OCI-LY1 (cell line): ENCODE measurements at regions not wholly inside any gene's neighbourhood (a gene's known extent, or its start where the extent isn't known, plus 50 kb on each side); places are given as distances from the start of the nearest gene placed in this dataset.

ENCODE experiments used
- H2AFZ ChIP-seq: fragments of 200-600 bp; sonication (generic), shearing (Covaris generic); 2 replicates; pipeline ENCODE4 v1.6.0; 2014; ENCODE audit warnings: antibody characterized with exemption, mild to moderate bottlenecking, low read length
- H3F3A ChIP-seq: fragments of 200-600 bp; sonication (generic), shearing (Covaris generic); 2 replicates; pipeline ENCODE4 v1.6.0; 2014; ENCODE audit warnings: mild to moderate bottlenecking, antibody characterized with exemption, low read length, moderate library complexity; ENCODE audit not compliant: insufficient read depth
- H3K27ac ChIP-seq: fragments of 200-600 bp; sonication (generic); 2 replicates; pipeline ENCODE4 v1.5.1; 2014; ENCODE audit warnings: low read length, mixed run types, mild to moderate bottlenecking, low read depth; ENCODE audit not compliant: poor library complexity, severe bottlenecking
- H3K27me3 ChIP-seq: fragments of 200-600 bp; sonication (generic); 2 replicates; pipeline ENCODE4 v1.6.0; 2014; ENCODE audit warnings: antibody characterized with exemption, mild to moderate bottlenecking, low read length, moderate library complexity; ENCODE audit not compliant: insufficient read depth
- H3K36me3 ChIP-seq: fragments of 200-600 bp; sonication (generic); 2 replicates; pipeline ENCODE4 v1.6.1; 2014; ENCODE audit warnings: mild to moderate bottlenecking, antibody characterized with exemption, low read length, moderate library complexity, mixed read lengths; ENCODE audit not compliant: insufficient read depth
- H3K4me1 ChIP-seq: fragments of 200-600 bp; sonication (generic); 2 replicates; pipeline ENCODE4 v1.5.1; 2014; ENCODE audit warnings: mild to moderate bottlenecking, low read length, moderate library complexity; ENCODE audit not compliant: insufficient read depth, severe bottlenecking
- H3K4me2 ChIP-seq: fragments of 200-600 bp; sonication (generic), shearing (Covaris generic); 2 replicates; pipeline ENCODE4 v1.6.1; 2014; ENCODE audit warnings: low read length
- H3K4me3 ChIP-seq: fragments of 200-600 bp; sonication (generic); 2 replicates; pipeline ENCODE4 v1.5.1; 2014; ENCODE audit warnings: low read length, low read depth, mild to moderate bottlenecking, mixed read lengths; ENCODE audit not compliant: poor library complexity, severe bottlenecking
- H3K79me2 ChIP-seq: fragments of 200-600 bp; shearing (Covaris generic); 2 replicates; pipeline ENCODE4 v1.6.1; 2016; ENCODE audit warnings: mixed run types, low read length, mixed read lengths; ENCODE audit not compliant: insufficient read depth
- H3K9ac ChIP-seq: fragments of 200-600 bp; sonication (generic), shearing (Covaris generic); 2 replicates; pipeline ENCODE4 v1.6.1; 2014; ENCODE audit warnings: mild to moderate bottlenecking, low read length, mixed read lengths
- H3K9me2 ChIP-seq: fragments of 200-600 bp; sonication (generic), shearing (Covaris generic); 2 replicates; pipeline ENCODE4 v1.6.1; 2014; ENCODE audit warnings: low read depth, mild to moderate bottlenecking, low read length, mixed read lengths
- H3K9me3 ChIP-seq: fragments of 200-600 bp; shearing (Covaris generic); 2 replicates; pipeline ENCODE4 v1.6.1; 2014; ENCODE audit warnings: low read length, mixed read lengths
- H4K20me1 ChIP-seq: fragments of 200-600 bp; sonication (generic), shearing (Covaris generic); 2 replicates; pipeline ENCODE4 v1.6.0; 2016; ENCODE audit warnings: mild to moderate bottlenecking, low read length; ENCODE audit not compliant: insufficient read depth
- EZH2 ChIP-seq: fragments of 200-600 bp; sonication (generic), shearing (Covaris generic); IDR thresholded peaks from 2 replicates; pipeline ENCODE4 v1.8.0; 2017; ENCODE audit warnings: borderline replicate concordance, mixed run types, mild to moderate bottlenecking, antibody characterized with exemption, low read length, moderate library complexity, mixed read lengths
- TF ChIP-seq, protein P1 (sequence below): fragments of 200-600 bp; sonication (generic), shearing (Covaris generic); IDR thresholded peaks from 2 replicates; pipeline ENCODE4 v1.5.1; 2017; ENCODE audit warnings: mild to moderate bottlenecking, antibody characterized with exemption, low read length, moderate library complexity, mixed read lengths

DNA sequence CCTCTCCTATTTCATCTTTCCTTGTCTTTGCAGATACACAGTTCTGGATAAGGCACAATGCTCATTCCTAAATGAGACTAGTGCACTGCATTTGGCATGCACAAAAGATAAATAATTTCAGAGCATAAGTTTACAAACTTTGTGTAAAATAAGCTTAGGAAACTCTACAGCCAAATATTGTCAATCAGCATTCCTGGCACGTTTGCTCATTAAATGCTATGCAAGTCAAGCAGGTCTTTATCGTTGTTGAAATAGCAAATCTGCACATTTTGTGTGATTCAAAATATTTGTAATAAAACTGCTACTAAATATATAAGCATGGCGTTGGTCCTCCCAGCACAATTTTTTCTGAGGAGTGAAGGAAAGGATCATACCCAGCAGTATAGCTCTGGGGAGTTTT lies 322.1 kb upstream of the NOCT start:
- no peak for TF ChIP-seq EZH2
- TF ChIP-seq, protein P1, sequence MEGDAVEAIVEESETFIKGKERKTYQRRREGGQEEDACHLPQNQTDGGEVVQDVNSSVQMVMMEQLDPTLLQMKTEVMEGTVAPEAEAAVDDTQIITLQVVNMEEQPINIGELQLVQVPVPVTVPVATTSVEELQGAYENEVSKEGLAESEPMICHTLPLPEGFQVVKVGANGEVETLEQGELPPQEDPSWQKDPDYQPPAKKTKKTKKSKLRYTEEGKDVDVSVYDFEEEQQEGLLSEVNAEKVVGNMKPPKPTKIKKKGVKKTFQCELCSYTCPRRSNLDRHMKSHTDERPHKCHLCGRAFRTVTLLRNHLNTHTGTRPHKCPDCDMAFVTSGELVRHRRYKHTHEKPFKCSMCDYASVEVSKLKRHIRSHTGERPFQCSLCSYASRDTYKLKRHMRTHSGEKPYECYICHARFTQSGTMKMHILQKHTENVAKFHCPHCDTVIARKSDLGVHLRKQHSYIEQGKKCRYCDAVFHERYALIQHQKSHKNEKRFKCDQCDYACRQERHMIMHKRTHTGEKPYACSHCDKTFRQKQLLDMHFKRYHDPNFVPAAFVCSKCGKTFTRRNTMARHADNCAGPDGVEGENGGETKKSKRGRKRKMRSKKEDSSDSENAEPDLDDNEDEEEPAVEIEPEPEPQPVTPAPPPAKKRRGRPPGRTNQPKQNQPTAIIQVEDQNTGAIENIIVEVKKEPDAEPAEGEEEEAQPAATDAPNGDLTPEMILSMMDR, result no peak
- no peak overlapping the region for H3K4me2 ChIP-seq
- no peaks in the 10 kb centered on the region for H4K20me1 ChIP-seq
- H3K9ac ChIP-seq, result no peak overlapping the region
- H3K9me2 ChIP-seq, result no peaks in the 10 kb centered on the region
- no peak overlapping the region for H3K4me3 ChIP-seq
- H3K79me2 ChIP-seq, result no peaks in the 10 kb centered on the region
- no peaks in the 10 kb centered on the region for H3K36me3 ChIP-seq
- no peak overlapping the region for H3K27ac ChIP-seq
- H3F3A ChIP-seq, result no peaks in the 10 kb centered on the region
- no peaks in the 10 kb centered on the region for H3K27me3 ChIP-seq
- no peaks in the 10 kb centered on the region for H3K4me1 ChIP-seq
- H3K9me3 ChIP-seq, result no peaks in the 10 kb centered on the region
- H2AFZ ChIP-seq, result no peak overlapping the region

DNA sequence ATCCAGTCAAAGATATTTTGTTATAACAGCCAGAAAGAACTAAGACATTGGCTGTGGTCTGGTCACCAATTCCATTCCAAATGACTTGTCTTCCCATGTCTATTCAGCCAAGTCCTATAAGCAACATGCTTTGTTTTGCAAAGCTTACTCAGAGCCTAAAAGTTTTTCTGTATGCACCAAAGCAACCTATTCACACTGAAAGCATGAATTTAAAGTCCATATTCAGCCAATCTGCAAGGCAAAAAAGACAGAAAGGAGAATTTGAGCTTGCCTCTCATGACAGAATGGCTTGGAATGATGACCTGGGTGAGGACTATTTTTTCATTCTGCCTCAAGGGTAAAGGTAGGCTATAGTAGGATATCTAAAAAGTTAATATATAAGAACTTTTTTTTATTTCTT lies 323.2 kb upstream of the NOCT start:
- no peaks in the 10 kb centered on the region for H3K36me3 ChIP-seq
- H3K9me3 ChIP-seq, result no peaks in the 10 kb centered on the region
- H3K9ac ChIP-seq, result no peak overlapping the region
- H3K79me2 ChIP-seq, result no peaks in the 10 kb centered on the region
- H3K9me2 ChIP-seq, result no peaks in the 10 kb centered on the region
- no peaks in the 10 kb centered on the region for H4K20me1 ChIP-seq
- H3F3A ChIP-seq, result no peaks in the 10 kb centered on the region
- no peak overlapping the region for H3K4me3 ChIP-seq
- TF ChIP-seq EZH2, result no peak
- TF ChIP-seq, protein P1, result no peak
- H3K27me3 ChIP-seq, result no peaks in the 10 kb centered on the region
- H3K4me2 ChIP-seq, result no peak overlapping the region
- no peak overlapping the region for H2AFZ ChIP-seq
- no peaks in the 10 kb centered on the region for H3K4me1 ChIP-seq
- H3K27ac ChIP-seq, result no peak overlapping the region

DNA sequence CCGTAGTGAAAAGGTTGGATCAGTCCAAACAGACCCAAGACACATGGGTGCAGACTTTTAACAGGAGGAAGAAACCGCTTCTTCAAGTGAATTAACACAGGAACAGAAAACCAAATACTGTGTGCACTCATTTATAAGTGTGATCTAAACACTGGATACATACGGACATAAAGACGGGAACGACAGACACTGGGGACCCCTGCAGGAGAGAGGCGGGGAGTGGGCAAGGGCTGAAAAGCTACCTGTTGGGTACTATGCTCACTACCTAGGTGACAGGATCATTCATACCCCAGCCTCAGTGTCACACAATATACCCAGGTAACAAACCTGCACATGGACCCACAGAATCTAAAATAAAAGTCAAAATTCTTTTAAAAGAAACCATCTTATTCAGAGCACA lies 326.0 kb upstream of the NOCT start:
- H3K4me1 ChIP-seq, result no peaks in the 10 kb centered on the region
- H3K36me3 ChIP-seq, result no peaks in the 10 kb centered on the region
- no peak for TF ChIP-seq EZH2
- TF ChIP-seq, protein P1, result no peak
- H2AFZ ChIP-seq, result no peak overlapping the region
- no peaks in the 10 kb centered on the region for H3K79me2 ChIP-seq
- no peak overlapping the region for H3K9ac ChIP-seq
- no peaks in the 10 kb centered on the region for H3K9me2 ChIP-seq
- no peaks in the 10 kb centered on the region for H3F3A ChIP-seq
- no peak overlapping the region for H3K27ac ChIP-seq
- no peaks in the 10 kb centered on the region for H3K27me3 ChIP-seq
- H3K9me3 ChIP-seq, result no peaks in the 10 kb centered on the region
- H3K4me2 ChIP-seq, result no peak overlapping the region
- H3K4me3 ChIP-seq, result no peak overlapping the region
- H4K20me1 ChIP-seq, result no peaks in the 10 kb centered on the region
